ENCODE measurements at regions not wholly inside any gene's neighbourhood (a gene's known extent, or its start where the extent isn't known, plus 50 kb on each side); places are given as distances from the start of the nearest gene placed in this dataset.

DNA sequence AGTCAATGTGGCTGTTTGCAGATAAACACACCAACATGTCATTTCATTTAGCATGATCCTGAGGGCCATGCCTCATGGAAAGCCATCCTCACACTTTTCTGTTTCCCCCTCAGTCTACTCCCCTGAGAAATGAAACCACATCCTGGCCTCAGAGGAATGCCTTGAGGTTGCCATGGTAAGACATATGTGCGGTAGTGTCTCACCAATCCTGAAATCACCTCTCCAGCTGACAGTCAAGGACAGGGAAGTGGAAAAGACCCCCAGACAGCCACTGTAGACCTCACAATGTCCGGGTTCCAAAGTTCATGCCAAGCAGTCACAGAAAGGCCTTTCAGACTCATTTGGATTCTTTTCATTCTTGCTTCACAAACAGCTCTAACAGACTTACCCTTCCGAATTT, 175.2 kb upstream of the PKDCC start:
- TF ChIP-seq, protein P1, sequence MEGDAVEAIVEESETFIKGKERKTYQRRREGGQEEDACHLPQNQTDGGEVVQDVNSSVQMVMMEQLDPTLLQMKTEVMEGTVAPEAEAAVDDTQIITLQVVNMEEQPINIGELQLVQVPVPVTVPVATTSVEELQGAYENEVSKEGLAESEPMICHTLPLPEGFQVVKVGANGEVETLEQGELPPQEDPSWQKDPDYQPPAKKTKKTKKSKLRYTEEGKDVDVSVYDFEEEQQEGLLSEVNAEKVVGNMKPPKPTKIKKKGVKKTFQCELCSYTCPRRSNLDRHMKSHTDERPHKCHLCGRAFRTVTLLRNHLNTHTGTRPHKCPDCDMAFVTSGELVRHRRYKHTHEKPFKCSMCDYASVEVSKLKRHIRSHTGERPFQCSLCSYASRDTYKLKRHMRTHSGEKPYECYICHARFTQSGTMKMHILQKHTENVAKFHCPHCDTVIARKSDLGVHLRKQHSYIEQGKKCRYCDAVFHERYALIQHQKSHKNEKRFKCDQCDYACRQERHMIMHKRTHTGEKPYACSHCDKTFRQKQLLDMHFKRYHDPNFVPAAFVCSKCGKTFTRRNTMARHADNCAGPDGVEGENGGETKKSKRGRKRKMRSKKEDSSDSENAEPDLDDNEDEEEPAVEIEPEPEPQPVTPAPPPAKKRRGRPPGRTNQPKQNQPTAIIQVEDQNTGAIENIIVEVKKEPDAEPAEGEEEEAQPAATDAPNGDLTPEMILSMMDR (conservative IDR thresholded peaks at IDR 0.05 in 1 of 2, IDR thresholded peaks at IDR 0.05 in 1 of 2; ENCODE audit: extremely low read depth in 1 of 2, insufficient read depth in 1 of 2, low read depth in 1 of 2, low read length in 2 of 2) = no peak
- TF ChIP-seq EZH2 (IDR thresholded peaks at IDR 0.05; ENCODE audit: borderline replicate concordance, low read length) = no peak

All from mammary epithelial cell (primary cell).